G401 (cell line): ENCODE measurements at regions not wholly inside any gene's neighbourhood (a gene's known extent, or its start where the extent isn't known, plus 50 kb on each side); places are given as distances from the start of the nearest gene placed in this dataset.
A peak's percentile ranks its signal among the peaks of the same experiment; 100 is the strongest.

Experiments
- DNase-seq: peaks from one replicate; pipeline ENCODE4 v3.0.0-alpha.2; 2015; ENCODE audit warnings: low spot score
- in situ Hi-C: cut with HindIII; loops from 2 replicates; pipeline ENCODE4 v1.10.0; 2016; ENCODE audit warnings: low sequenced_read_pairs, mixed read lengths

DNA sequence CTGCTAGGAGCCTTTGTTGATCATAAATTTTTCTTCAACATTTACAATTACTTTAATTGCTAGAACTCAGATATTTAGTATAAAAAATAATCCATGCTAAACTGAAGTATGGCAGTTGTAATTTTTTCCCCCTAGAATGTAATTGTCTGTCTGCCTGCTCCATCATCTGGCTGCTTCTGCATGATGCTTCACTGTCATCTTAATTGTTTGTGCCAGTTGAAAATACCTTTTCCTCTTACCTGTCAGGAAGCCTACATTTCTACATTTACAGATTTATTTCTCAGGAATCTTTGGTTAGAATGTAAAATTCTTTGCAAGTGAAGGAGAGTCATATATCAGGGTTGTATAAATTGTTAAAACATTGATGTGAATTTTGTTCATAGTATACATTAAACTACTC lies 348.6 kb downstream of the GRXCR1 start:
- no peak for DNase-seq
- in situ Hi-C loops, result no loop called here

GRCh38 chr4:43242606-43243005 lies 350.1 kb downstream of the GRXCR1 start:
- in situ Hi-C loops, result no loop called here
- DNase-seq, result no peak

- in situ Hi-C loops, result no loop called here
- no peak for DNase-seq
These were observed 351.1 kb downstream of the GRXCR1 start for GRCh38 chr4:43243433-43244116.

- in situ Hi-C loops, result no loop called here
- DNase-seq, result no peak
These were observed 352.3 kb downstream of the GRXCR1 start for GRCh38 chr4:43244688-43245382.

GRCh38 chr4:43251841-43252240 lies 359.3 kb downstream of the GRXCR1 start:
- in situ Hi-C loops, result no loop called here
- DNase-seq, result peak; percentile 81

DNA sequence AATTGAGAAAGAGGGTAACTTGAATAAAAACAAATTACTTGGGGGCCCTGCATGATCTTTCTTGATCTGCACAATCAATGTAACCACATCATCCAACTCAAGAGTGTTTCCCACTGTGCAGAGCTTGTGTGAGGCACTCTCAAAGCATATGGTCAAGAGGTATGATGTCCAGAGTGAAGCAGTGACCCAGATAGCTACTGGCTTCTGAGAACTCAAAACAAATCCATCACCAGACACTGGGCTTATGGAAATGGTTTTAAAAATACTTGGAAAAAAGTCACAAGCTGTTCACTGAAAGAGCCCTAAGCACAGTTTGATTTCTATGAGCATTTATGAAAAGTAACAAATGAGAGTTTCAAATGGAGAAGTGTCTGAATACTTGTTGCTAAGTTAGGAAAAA lies 361.0 kb downstream of the GRXCR1 start:
- DNase-seq, result peak; percentile 98
- in situ Hi-C loops, result no loop called here

DNA sequence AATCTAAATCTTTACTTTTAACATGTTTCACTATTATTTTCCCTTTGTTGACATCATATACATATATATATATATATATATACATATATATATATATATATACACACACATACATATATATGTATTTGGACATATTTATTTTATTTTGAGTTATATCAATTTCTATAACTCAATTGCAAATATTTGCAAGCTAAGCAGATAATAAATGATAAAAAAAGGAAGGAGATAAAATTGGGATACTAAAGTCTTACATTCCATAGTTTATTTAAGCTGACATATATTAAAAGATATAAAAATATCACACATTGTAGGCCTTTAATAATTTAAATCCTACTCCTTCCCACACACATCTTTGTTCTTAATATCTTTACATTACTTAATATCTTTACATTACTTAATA lies 372.2 kb downstream of the GRXCR1 start:
- in situ Hi-C loops, result no loop called here
- no peak for DNase-seq

DNA sequence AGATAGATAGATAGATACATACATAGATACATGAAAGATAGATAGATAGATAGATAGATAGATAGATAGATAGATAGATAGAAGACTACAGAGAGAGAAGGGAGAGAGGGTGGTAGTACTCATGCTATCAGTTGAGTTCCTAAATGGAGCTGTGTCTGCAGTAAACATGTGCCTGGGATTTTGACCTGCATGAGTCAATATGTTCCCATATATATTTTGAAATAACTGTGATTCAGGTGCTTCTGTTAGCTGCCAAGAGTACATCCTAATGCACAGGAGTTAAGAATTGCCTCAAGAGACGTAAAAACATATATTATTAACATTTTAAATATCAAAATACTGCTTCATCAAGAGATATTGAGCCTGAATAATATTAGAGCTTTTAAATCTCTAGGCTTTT lies 379.4 kb downstream of the GRXCR1 start:
- no peak for DNase-seq
- in situ Hi-C loops, result no loop called here

GRCh38 chr4:43274376-43274775 lies 381.9 kb downstream of the GRXCR1 start:
- no peak for DNase-seq
- in situ Hi-C loops, result no loop called here

DNA sequence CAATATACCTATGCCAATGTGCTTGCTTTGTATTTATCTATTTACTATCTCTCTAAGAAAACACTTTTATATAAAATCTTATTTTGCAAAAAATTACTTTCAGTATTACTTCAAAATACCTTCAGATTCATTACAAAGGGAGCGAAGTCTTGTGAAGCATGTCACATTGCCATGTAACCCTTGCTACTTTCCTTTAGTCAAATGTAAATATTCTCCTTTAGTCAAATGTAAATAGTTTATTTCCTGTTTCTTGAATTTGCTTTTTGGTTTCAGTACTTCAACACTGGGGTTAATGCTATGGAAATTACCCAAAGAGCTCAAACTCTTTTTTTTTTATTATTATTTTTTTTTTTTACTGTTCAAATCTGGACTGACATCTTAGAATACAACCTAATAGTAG lies 383.3 kb downstream of the GRXCR1 start:
- DNase-seq, result no peak
- in situ Hi-C loops, result no loop called here

DNA sequence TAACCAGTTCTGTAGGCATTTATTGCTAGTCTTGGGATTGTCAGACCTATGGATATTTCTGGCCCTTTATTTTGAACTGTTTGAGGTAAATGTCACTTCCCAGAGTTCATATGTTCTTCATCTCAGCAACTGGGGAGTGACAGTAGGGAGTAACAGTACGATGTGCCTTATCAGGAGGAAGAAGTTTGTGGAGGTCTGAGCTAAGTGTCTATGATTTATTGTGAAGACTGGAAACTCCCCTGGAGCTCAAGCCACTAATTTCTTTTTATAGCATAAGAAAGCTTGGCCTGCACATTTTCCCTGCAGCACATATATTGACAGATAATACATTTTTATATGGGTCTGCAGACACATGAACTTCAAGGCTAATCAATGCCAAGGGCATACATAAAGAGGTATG lies 383.8 kb downstream of the GRXCR1 start:
- in situ Hi-C loops, result no loop called here
- DNase-seq, result no peak

DNA sequence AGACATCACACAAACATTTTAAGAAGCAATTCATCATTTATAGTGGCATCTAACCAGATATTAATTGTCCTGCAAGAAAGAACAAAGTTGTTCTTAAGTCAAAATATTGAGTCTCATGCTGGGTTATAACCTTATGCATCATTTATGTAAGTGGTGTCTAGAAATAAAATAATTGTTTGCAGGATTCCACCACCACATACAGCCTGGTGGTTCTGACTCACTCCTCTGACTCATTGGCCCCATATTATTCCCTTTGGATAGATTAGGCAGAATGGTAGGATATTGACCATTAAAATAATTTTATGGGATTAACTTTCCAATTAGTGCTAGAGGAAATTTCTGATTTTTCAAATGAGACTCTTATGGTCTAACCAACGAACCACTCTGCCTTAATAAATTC lies 384.5 kb downstream of the GRXCR1 start:
- DNase-seq, result no peak
- in situ Hi-C loops, result no loop called here

DNA sequence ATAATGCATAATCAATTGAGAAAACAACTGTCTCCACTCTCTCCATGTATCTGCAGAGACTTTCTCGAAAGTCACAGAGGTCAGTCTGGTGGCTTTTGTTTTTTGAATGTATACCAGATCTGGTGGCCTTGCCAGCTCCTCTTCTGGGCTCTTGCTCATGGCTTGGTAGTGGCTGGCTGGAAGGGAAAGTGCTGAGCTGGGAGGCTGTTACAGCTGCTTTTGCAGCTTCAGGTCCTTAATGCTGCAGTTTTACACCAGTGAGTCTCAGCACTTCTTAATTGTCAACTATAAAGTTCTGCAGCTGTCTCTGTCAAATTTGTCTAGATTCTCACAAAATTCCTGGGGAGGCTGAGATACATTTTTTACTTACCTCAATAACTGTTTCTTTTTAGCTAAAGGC lies 390.0 kb downstream of the GRXCR1 start:
- no peak for DNase-seq
- in situ Hi-C loops, result no loop called here

DNA sequence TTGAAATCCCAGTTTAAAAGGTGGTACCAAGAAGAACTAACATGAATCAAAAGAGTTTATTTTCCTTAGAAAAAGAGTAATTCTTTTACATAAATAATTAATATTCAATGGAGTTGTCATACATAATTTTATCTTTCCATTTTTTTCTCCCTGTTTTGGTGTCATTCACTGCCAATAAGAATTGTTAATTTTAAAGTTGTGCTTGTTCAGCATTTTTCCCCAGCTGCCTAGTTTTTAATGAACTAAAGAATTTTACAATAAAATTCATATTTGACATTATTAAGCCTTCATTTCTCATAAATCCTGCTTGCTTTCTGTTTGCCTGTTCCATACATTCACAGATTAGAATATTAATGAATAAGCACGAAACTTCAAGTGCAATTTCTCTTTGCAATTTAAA lies 393.6 kb downstream of the GRXCR1 start:
- no peak for DNase-seq

GRCh38 chr4:43296946-43297528 lies 404.5 kb downstream of the GRXCR1 start:
- no peak for DNase-seq
- in situ Hi-C loops, result no loop called here

More for the DNA sequence above, 393.6 kb downstream of the GRXCR1 start:
- in situ Hi-C loops, result no loop called here

- in situ Hi-C loops, result no loop called here
- DNase-seq, result no peak
These were observed 424.3 kb downstream of the GRXCR1 start for GRCh38 chr4:43316813-43317212.

GRCh38 chr4:43325220-43325967 lies 432.9 kb downstream of the GRXCR1 start:
- no peak for DNase-seq
- in situ Hi-C loops, result no loop called here

GRCh38 chr4:43330288-43330687 lies 437.8 kb downstream of the GRXCR1 start:
- DNase-seq, result no peak
- in situ Hi-C loops, result no loop called here

- in situ Hi-C loops, result no loop called here
- no peak for DNase-seq
These were observed 438.9 kb downstream of the GRXCR1 start for GRCh38 chr4:43331226-43332051.
